KBM-7 (cell line): ENCODE measurements at regions not wholly inside any gene's neighbourhood (a gene's known extent, or its start where the extent isn't known, plus 50 kb on each side); places are given as distances from the start of the nearest gene placed in this dataset.

Experiments
- DNase-seq: peaks from one replicate; pipeline ENCODE4 v3.0.0-alpha.2; 2015
- in situ Hi-C: fragments of 300-500 bp; cut with MboI; formaldehyde crosslinking; loops from 2 replicates; pipeline ENCODE4 v1.14.3; 2020; ENCODE audit warnings: low sequenced_read_pairs, low pct_unique_long_range_greater_than_20kb, mixed read lengths

- in situ Hi-C loops = no loop called here
- DNase-seq = no peak
Observed at GRCh38 chr22:44585559-44586350, 87.7 kb upstream of the RTL6 start.

- no peak for DNase-seq
Observed at GRCh38 chr22:44584256-44584902, 86.3 kb upstream of the RTL6 start.

DNA sequence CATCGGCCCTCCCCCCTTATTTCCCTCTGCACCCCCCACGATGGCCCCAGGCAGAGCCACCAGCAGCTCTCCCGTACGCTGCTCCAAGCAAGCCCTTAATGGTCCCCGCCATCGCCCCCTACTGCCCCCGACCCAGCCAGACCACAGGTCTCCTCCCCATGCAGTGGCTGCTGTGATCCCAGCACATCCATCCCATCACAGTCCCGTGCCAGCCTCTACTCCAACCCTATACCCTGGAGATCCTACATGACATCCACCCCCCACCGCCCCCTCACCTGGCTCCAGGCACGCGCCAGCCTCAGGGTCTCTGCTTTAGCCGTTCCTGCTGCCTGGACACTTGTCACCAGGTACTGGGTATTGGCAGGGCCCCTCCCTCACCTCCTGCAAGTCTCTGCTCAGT, 85.8 kb upstream of the RTL6 start:
- DNase-seq = no peak
- in situ Hi-C loops = no loop called here

More at GRCh38 chr22:44584256-44584902, 86.3 kb upstream of the RTL6 start:
- in situ Hi-C loops = no loop called here

GRCh38 chr22:44583061-44583760, 85.2 kb upstream of the RTL6 start:
- in situ Hi-C loops = no loop called here
- DNase-seq = no peak

DNA sequence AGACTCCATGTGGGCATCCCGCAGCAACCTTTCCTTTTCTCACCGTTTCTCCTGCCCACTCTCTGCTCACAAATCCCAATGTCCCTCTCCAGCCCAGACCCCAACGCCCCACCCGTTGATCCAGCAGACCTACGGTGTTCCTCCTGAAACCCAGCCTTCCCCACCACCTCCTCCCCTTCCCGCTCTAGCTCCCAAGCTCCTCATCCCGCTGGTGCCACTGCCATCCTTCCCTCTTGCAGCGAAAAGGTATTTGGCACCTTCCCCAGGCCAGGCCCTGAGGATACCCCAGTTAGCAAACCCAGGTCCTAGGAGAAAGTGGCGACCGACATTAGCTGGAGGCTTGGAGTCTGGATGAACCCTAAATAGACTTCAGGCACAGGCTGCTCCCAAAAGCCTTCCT, 84.0 kb upstream of the RTL6 start:
- DNase-seq = no peak
- in situ Hi-C loops = no loop called here

DNA sequence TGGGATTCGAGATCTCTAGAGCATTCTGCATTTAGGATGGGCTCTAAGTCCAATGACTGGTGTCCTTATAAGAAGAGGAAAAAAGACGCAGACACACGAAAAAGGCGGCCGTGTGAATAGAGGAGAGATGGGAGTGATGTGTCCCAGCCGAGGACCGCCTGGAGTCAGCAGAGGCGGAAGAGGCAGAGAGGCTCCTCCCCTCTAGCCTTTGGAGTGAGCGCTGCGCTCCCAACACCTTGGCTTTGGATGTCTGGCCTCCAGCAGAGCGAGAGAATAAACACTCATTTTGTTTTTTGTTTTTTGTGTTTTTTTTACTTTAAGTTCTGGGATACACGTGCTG, 83.0 kb upstream of the RTL6 start:
- in situ Hi-C loops = no loop called here
- DNase-seq = no peak

- in situ Hi-C loops = no loop called here
Observed at GRCh38 chr22:44580176-44581095, 82.4 kb upstream of the RTL6 start.

GRCh38 chr22:44578516-44579230, 80.6 kb upstream of the RTL6 start:
- in situ Hi-C loops = no loop called here
- DNase-seq = no peak

More at GRCh38 chr22:44580176-44581095, 82.4 kb upstream of the RTL6 start:
- DNase-seq = no peak

DNA sequence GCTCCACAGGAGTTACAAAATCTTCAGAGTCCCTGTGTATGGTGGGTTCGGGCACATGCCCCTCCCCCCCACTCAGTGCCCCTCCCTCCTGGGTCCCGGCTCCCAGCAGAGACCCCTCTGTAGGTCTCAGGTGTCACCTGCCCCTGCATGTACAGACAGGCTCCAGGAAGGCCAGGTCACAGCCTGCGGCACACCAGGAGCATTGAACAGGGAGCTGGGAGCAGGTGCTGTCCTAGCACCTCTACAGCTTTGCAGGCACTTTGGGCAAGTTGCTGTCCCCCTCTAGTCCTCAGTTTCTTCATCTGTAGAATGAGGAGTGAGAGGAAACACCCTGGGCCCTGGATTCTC, 80.1 kb upstream of the RTL6 start:
- in situ Hi-C loops = no loop called here

DNA sequence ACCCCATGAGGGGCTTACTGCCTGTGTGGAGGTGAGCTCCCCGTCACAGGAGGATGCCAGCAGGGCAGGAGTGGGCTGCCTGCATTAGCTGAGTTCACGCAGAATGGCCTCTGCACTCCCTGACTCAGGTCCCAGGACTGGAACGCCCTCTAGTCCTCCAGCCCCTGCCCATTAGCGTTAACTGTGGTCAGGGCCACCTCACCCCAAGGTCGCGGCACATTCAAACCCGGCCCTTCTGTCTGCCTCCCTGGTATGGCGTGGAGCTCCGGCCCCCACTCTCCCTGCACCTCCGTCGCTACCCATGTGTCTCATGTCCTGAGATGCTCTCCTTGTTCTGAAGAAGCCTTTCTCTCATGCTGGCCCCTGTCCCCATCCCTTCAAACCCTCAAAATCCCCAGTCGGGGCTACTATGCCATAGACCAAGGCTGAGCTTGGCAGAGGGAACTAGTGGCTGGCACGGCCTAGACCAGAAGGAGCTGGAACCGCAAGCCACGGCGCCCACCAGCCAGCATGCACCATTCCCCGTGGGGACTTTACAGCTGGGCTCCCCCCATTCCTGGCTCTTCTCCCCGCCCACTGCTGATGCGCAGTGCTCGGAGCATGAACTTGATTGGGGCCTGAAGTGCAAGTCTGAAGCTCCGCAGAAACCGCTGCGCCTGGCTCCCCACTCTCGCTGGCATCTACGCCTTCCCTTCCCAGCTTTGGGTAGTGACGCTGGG, 79.5 kb upstream of the RTL6 start:
- in situ Hi-C loops = no loop called here
- no peak for DNase-seq

More for the DNA sequence above, 80.1 kb upstream of the RTL6 start:
- DNase-seq = no peak

DNA sequence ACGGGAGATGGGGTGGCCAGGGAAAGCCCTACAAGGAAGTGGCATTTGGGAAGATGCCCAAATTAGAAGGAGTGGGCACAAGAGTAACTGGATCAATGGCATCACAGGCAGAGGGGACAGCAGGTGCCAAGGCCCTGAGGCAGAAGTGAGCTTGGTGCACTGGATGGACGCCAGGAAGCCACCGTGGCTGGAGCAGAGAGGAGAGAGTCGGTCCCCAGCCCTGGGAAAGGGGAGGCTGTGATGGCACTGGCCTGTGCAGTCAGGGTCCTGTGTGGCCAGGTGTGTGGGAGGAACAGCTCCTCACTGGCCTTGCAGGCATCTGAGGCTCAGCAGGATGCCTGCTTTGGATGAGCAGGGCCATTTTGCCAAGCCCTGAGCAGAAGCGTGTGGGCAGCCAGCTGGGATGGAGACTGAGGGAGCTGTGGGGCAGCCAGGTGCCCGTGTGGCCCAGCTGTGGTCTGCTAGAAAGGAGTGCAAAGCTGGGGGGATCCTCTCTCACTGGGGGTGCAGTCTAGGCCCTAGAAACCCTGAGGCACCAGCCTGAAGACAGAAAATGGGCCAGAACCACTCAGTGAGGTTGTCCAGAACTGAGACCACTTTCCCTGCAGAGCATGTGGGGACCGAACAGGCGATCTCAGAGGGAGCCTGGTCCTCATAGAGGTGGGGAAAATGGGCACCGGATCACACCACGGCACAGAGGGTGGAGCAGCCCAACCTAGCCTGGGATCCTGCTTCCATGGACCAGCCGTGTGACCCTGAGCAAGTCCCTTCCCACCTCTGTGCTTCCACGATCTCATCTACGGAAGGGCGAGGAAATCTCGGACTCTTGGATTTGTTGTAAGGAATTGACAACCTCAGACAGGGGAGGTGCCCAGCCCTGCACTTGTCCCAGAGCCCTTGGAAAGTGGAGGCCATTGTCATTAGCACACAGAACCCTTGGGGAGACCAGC, 78.6 kb upstream of the RTL6 start:
- DNase-seq = no peak
- in situ Hi-C loops = no loop called here

DNA sequence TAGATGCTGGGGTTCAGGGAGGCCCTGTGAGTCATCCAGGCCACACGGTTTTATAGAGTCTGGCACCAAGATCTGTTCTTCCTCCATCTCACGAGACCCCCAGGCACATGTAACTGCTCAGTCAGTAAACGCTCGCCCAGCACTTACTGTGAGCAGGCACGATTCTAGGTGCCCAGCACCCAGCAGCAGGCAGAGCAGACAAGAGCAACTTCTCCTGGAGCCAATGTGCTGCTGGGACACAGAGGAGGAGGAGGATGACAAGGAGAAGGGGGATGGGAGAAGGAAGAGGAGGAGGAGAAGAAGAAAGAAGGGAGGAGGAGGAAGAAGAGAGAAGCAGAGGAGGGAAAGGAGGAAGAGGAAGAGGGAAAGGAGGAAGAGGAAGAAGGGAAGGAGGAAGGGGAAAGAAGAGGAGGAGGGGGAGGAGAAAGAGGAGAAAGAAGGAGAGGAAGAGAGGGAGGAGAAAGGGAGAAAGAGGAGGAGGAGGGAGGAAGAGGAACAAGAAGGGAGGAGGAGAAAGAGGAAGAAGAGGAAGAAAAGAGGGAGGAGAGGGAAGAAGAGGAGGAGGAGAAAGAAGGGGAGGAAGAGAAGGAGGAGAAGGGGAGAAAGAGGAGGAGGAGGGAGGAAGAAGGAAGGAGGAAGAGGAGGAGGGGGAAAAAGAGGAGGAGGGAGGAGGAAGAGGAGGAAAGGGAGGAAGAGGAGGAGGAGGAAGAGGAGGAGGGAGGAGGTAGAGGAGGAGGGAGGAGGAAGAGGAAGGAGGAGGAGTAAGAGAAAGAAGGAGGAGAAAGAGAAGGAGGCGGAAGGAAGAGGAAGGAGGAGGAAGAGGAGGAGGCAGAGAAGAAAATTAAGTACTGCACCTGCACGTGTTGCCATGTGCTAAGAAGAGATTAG, 77.6 kb upstream of the RTL6 start:
- in situ Hi-C loops = no loop called here
- DNase-seq = no peak

DNA sequence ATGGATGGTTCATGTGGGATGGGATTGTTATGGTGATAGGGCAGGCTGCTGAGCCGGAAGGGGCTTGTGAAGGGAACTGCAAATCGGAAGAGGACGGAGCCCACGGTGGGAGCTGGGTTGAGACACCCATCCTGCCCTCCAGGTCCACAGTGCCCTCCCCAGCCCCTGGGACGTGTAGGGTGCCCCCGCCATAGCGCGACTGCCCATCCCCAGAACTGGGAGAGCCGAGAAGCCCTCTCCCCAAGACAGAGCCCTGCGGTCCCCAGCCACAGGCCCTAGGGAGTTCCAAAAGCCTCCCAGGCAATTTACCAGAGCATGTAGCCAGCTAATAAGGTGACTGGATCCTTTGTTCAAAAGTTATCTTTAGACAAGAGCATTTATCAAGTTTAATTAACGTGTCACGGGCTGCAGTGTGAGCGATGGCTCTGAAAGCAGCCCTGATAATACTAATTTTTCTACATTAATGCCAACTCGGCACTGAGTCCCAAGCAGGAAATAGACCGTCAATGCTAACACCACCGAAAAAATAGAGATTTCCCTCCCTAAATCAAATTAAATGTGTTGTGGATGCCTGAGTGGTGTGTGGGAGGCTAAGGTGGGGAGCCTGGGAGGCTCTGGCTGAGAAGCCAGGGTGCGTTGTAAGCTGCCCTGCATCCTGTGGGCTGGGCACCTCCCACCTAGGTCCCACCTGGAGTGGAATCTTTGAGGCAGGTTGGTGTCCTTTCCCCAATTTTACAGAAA, 76.8 kb upstream of the RTL6 start:
- no peak for DNase-seq
- in situ Hi-C loops = no loop called here

- in situ Hi-C loops = no loop called here
Observed at GRCh38 chr22:44574057-44574639, 76.1 kb upstream of the RTL6 start.

DNA sequence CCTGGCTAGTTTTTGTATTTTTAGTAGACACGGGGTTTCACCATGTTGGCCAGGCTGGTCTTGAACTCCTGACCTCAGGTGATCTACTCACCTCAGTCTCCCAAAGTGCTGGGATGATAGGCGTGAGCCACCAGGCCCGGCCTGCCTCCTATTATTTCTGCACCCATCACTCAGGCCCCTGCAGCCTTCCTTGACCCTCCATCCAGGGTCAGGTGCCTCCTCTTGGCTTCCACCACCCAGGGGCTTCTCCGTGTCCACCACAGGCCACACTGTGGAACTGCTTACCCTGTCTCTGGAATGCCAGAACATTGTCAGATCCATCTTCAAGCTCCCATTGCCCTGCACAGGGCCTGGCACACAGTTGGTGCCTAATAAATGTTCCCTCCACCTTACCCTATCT, 75.4 kb upstream of the RTL6 start:
- in situ Hi-C loops = no loop called here
- no peak for DNase-seq

More at GRCh38 chr22:44574057-44574639, 76.1 kb upstream of the RTL6 start:
- DNase-seq = no peak
